Testis (tissue), 2 donors: ENCODE measurements at regions not wholly inside any gene's neighbourhood (a gene's known extent, or its start where the extent isn't known, plus 50 kb on each side); places are given as distances from the start of the nearest gene placed in this dataset.
"Not testable (repeated sequence)": the region's sequence is repeated elsewhere in the genome, so short reads cannot be mapped to it uniquely, and the experiment has no call there.

Experiments
- CTCF ChIP-seq, 3 experiments: fragments of 450-650 bp in 2 of 3; fragments of 200-600 bp in 1 of 3; sonication (generic) in 1 of 3; IDR thresholded peaks; one replicate each; pipeline ENCODE4 v1.5.1; 2016 to 2019; ENCODE audit warnings: antibody characterized with exemption in 3 of 3, mild to moderate bottlenecking in 2 of 3, moderate library complexity in 1 of 3
- POLR2A ChIP-seq: fragments of 450-650 bp; IDR thresholded peaks from one replicate; pipeline ENCODE4 v1.6.1; 2017; ENCODE audit warnings: antibody characterized with exemption, mild to moderate bottlenecking, moderate library complexity

GRCh38 chr20:53864765-53865683 lies 205.4 kb downstream of the BCAS1 start:
- TF ChIP-seq CTCF (IDR thresholded peaks at IDR 0.05); POLR2A: not testable (repeated sequence)
